HUES48 (cell line): ENCODE measurements at regions not wholly inside any gene's neighbourhood (a gene's known extent, or its start where the extent isn't known, plus 50 kb on each side); places are given as distances from the start of the nearest gene placed in this dataset.

Experiments
- H3K27ac ChIP-seq: one replicate; pipeline ENCODE4 v1.7.0; 2013; ENCODE audit warnings: low read depth, low read length, inconsistent platforms
- H3K27me3 ChIP-seq: 2 replicates; pipeline ENCODE4 v1.6.1; 2013; ENCODE audit warnings: mild to moderate bottlenecking, low read length; ENCODE audit not compliant: control insufficient read depth, insufficient read depth
- H3K36me3 ChIP-seq: 2 replicates; pipeline ENCODE4 v1.6.1; 2013; ENCODE audit warnings: low read length; ENCODE audit not compliant: control insufficient read depth, insufficient read depth
- H3K4me1 ChIP-seq: 2 replicates; pipeline ENCODE4 v1.6.1; 2013; ENCODE audit warnings: mild to moderate bottlenecking, low read length; ENCODE audit not compliant: control insufficient read depth, insufficient read depth
- H3K4me3 ChIP-seq: 2 replicates; pipeline ENCODE4 v1.5.1; 2013; ENCODE audit warnings: mild to moderate bottlenecking, low read depth, low read length
- H3K9ac ChIP-seq: 2 replicates; pipeline ENCODE4 v1.6.1; 2013; ENCODE audit warnings: mild to moderate bottlenecking, low read depth, low read length, moderate library complexity
- H3K9me3 ChIP-seq: 2 replicates; pipeline ENCODE4 v1.6.1; 2013; ENCODE audit warnings: low read length; ENCODE audit not compliant: control insufficient read depth, insufficient read depth

- H3K36me3 ChIP-seq, result no peaks in the 10 kb centered on the region
- H3K4me1 ChIP-seq, result peaks cover 22% of the 10 kb centered on the region
- no peaks in the 10 kb centered on the region for H3K27me3 ChIP-seq
- no peak overlapping the region for H3K4me3 ChIP-seq
- H3K9me3 ChIP-seq, result no peaks in the 10 kb centered on the region
- no peak overlapping the region for H3K9ac ChIP-seq
- no peak overlapping the region for H3K27ac ChIP-seq
Measured at GRCh38 chr3:104832530-104832929, 534.2 kb upstream of the ALCAM start.

- Histone ChIP-seq H3K4me1 (peaks cover 22% of the 10 kb centered on the region), H3K9ac (no peak overlapping the region), H3K9me3 (no peaks in the 10 kb centered on the region), H3K36me3 (no peaks in the 10 kb centered on the region), H3K4me3 (no peak overlapping the region), H3K27ac (no peak overlapping the region), H3K27me3 (no peaks in the 10 kb centered on the region)
Measured at GRCh38 chr3:104835376-104835775, 531.3 kb upstream of the ALCAM start.

DNA sequence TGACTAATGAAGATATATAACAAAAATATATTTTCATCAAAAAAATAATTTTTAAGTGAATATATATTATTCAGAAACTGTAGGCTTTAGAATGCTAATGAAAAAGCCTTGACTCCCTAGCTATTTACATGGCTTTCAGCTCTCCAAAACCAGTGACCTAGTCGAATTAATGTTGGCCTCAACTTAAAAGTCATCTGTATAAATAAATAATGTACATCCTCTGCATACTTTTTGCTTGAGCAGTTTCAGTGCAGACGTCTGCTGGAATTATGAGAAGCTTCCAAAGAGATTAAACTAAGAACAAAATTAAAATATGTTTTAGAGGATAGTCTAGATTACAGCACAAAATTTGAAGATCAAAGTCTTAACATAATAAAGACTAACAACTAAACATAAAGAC lies 520.4 kb upstream of the ALCAM start:
- Histone ChIP-seq H3K9ac (no peak overlapping the region), H3K4me1 (peaks cover 31% of the 10 kb centered on the region), H3K36me3 (no peaks in the 10 kb centered on the region), H3K27ac (peak overlapping the region; percentile 35), H3K27me3 (no peaks in the 10 kb centered on the region), H3K9me3 (peaks cover 29% of the 10 kb centered on the region), H3K4me3 (no peak overlapping the region)

- Histone ChIP-seq H3K36me3 (no peaks in the 10 kb centered on the region), H3K27ac (no peak overlapping the region), H3K27me3 (no peaks in the 10 kb centered on the region), H3K4me3 (peak overlapping the region; percentile 32; the same call in 1 of the 2 replicates), H3K9me3 (peaks cover 29% of the 10 kb centered on the region), H3K9ac (no peak overlapping the region), H3K4me1 (peaks cover 34% of the 10 kb centered on the region)
Measured at GRCh38 chr3:104849070-104849469, 517.6 kb upstream of the ALCAM start.

- Histone ChIP-seq H3K4me3 (no peak overlapping the region), H3K9ac (no peak overlapping the region), H3K27ac (no peak overlapping the region), H3K36me3 (no peaks in the 10 kb centered on the region), H3K9me3 (peaks cover 7% of the 10 kb centered on the region; the same call in 1 of the 2 replicates), H3K27me3 (no peaks in the 10 kb centered on the region), H3K4me1 (peaks cover 34% of the 10 kb centered on the region)
Measured at GRCh38 chr3:104854468-104854867, 512.2 kb upstream of the ALCAM start.

- Histone ChIP-seq H3K9ac (0 out of 2 replicates have a peak overlapping the region, but pooled peaks have one; percentile 10), H3K9me3 (peaks cover under 1% of the 10 kb centered on the region; the same call in 1 of the 2 replicates), H3K27ac (peak overlapping the region; percentile 87), H3K27me3 (no peaks in the 10 kb centered on the region), H3K4me1 (peaks cover 34% of the 10 kb centered on the region), H3K4me3 (no peak overlapping the region), H3K36me3 (no peaks in the 10 kb centered on the region)
Measured at GRCh38 chr3:104855702-104856101, 511.0 kb upstream of the ALCAM start.

DNA sequence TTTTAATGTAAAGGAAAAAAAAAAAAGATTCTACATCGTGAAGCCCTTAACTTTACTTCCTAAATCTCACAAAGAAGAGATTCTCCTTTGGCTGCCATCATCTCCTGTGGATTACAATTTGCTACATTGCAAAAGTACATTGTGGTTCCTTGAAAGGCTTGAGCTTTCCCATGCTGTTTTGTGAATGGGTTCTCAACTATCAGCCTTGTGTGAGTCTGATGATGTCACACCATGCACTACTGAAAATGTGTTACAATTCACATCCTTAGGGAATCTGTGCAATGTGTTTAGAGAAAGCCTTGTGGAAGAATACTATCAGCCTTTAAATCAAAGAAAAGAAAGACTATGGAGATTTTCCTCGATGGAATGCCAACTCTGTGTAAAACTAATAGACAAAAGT lies 510.0 kb upstream of the ALCAM start:
- H3K36me3 ChIP-seq, result no peaks in the 10 kb centered on the region
- no peaks in the 10 kb centered on the region for H3K9me3 ChIP-seq
- peak overlapping the region; percentile 87 for H3K27ac ChIP-seq
- H3K27me3 ChIP-seq, result no peaks in the 10 kb centered on the region
- no peak overlapping the region for H3K4me3 ChIP-seq
- H3K4me1 ChIP-seq, result peaks cover 34% of the 10 kb centered on the region
- no peak overlapping the region for H3K9ac ChIP-seq

GRCh38 chr3:104868291-104868690 lies 498.4 kb upstream of the ALCAM start:
- Histone ChIP-seq H3K4me1 (no peaks in the 10 kb centered on the region), H3K4me3 (no peak overlapping the region), H3K9me3 (no peaks in the 10 kb centered on the region), H3K9ac (no peak overlapping the region), H3K36me3 (no peaks in the 10 kb centered on the region), H3K27ac (no peak overlapping the region), H3K27me3 (no peaks in the 10 kb centered on the region)

DNA sequence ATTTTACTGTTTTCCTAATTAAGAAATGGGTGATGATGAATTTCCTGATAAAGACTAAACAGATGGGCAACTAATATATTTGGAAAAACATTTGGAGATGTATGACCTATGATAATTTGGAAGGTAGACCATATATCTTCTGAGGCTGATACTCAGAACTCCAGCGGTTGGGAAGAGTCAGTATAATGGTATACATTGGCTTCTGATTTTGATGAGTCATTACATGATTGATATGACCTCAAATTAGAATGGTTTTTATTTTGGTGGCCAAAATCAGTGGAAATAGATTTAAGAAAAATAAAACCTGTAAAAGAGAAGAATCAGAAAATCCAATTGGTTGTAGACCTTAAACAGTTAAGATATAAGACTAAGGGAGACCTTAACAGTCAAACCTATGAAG lies 496.4 kb upstream of the ALCAM start:
- Histone ChIP-seq H3K36me3 (no peaks in the 10 kb centered on the region), H3K4me3 (no peak overlapping the region), H3K9ac (no peak overlapping the region), H3K27ac (no peak overlapping the region), H3K27me3 (no peaks in the 10 kb centered on the region), H3K4me1 (no peaks in the 10 kb centered on the region), H3K9me3 (no peaks in the 10 kb centered on the region)

GRCh38 chr3:104873331-104873730 lies 493.4 kb upstream of the ALCAM start:
- Histone ChIP-seq H3K9me3 (no peaks in the 10 kb centered on the region), H3K36me3 (no peaks in the 10 kb centered on the region), H3K4me1 (no peaks in the 10 kb centered on the region), H3K27ac (no peak overlapping the region), H3K27me3 (no peaks in the 10 kb centered on the region), H3K4me3 (no peak overlapping the region), H3K9ac (no peak overlapping the region)

DNA sequence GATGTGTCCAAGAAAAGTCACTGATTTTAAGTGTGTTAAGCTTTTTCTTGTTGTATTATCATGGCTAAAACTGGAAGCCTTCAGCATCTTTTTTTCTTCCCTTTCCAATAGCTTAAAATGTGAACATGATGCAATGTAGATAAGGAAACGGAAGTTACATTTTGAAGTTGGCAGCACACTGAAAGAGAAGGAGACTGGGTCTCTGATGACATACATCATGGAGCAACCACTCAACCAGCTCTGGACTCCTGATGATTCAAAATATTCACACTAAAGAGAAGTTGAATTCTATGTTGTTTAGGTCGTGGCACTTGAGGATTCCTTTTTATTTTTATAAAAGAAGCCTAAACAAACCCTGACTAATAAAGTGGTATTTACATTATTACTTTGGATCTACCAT lies 488.3 kb upstream of the ALCAM start:
- Histone ChIP-seq H3K9me3 (no peaks in the 10 kb centered on the region), H3K27ac (no peak overlapping the region)

DNA sequence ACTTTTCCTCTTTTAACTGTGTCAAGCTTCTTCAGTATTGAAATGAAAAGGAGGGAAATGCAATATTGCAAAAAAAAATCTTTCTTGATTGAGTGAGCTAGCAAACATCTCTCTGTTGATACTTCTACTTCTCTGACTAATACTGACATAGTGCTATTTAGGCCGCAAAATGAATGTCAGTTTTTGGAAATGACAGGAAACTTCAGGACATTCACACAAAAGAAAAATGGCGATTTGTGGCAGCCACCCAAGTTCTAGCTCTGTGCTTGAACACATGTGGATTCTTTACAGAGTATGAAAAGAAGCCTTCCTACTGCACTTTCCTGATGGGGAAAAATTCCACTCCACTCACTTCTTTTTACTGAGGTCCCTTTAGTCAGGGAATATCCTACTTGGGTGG lies 486.8 kb upstream of the ALCAM start:
- H3K9ac ChIP-seq, result no peak overlapping the region
- H3K4me1 ChIP-seq, result no peaks in the 10 kb centered on the region
- no peak overlapping the region for H3K4me3 ChIP-seq
- no peaks in the 10 kb centered on the region for H3K9me3 ChIP-seq
- H3K27ac ChIP-seq, result no peak overlapping the region
- H3K36me3 ChIP-seq, result no peaks in the 10 kb centered on the region
- H3K27me3 ChIP-seq, result no peaks in the 10 kb centered on the region

More for the DNA sequence above, 488.3 kb upstream of the ALCAM start:
- Histone ChIP-seq H3K4me1 (no peaks in the 10 kb centered on the region), H3K36me3 (no peaks in the 10 kb centered on the region), H3K9ac (no peak overlapping the region), H3K4me3 (no peak overlapping the region), H3K27me3 (no peaks in the 10 kb centered on the region)
